Retinal pigment epithelial cell (primary cell): ENCODE measurements at regions not wholly inside any gene's neighbourhood (a gene's known extent, or its start where the extent isn't known, plus 50 kb on each side); places are given as distances from the start of the nearest gene placed in this dataset.

Source experiments
- DNase-seq: peaks from one replicate; pipeline ENCODE4 v3.0.0-alpha.2; 2010; ENCODE audit warnings: low read depth
- H3K4me3 ChIP-seq: 2 replicates; pipeline ENCODE4 v1.5.1; 2011; ENCODE audit warnings: mild to moderate bottlenecking, low read length, control low read depth, moderate library complexity
- CTCF ChIP-seq: conservative IDR thresholded peaks from 2 replicates; pipeline ENCODE4 v1.5.1; 2011; ENCODE audit warnings: low read depth, low read length, control low read depth, inconsistent platforms

GRCh38 chr10:111785921-111786320 lies 397.6 kb downstream of the GPAM start:
- no peak for TF ChIP-seq CTCF
- DNase-seq: no peak
- no peak overlapping the region for H3K4me3 ChIP-seq

GRCh38 chr10:111789821-111790220 lies 393.7 kb downstream of the GPAM start:
- no peak for TF ChIP-seq CTCF
- no peak overlapping the region for H3K4me3 ChIP-seq
- no peak for DNase-seq

GRCh38 chr10:111801841-111802240 lies 381.7 kb downstream of the GPAM start:
- no peak overlapping the region for H3K4me3 ChIP-seq
- no peak for DNase-seq
- TF ChIP-seq CTCF: no peak

- no peak overlapping the region for H3K4me3 ChIP-seq
- TF ChIP-seq CTCF: no peak
- DNase-seq: no peak
These were observed 378.8 kb downstream of the GPAM start for GRCh38 chr10:111804781-111805180.

- TF ChIP-seq CTCF: no peak
- DNase-seq: no peak
- H3K4me3 ChIP-seq: no peak overlapping the region
These were observed 372.0 kb downstream of the GPAM start for GRCh38 chr10:111811517-111811916.

- no peak overlapping the region for H3K4me3 ChIP-seq
- no peak for DNase-seq
- no peak for TF ChIP-seq CTCF
These were observed 363.1 kb downstream of the GPAM start for GRCh38 chr10:111820471-111820870.

- no peak overlapping the region for H3K4me3 ChIP-seq
- no peak for TF ChIP-seq CTCF
- no peak for DNase-seq
These were observed 361.7 kb downstream of the GPAM start for GRCh38 chr10:111821871-111822270.
